LHCN-M2 (cell line): ENCODE measurements at regions not wholly inside any gene's neighbourhood (a gene's known extent, or its start where the extent isn't known, plus 50 kb on each side); places are given as distances from the start of the nearest gene placed in this dataset.
A peak's percentile ranks its signal among the peaks of the same experiment; 100 is the strongest.

Experiments used
- DNase-seq: peaks from one replicate; pipeline ENCODE4 v3.0.0-alpha.2; 2012; ENCODE audit warnings: low read depth

- no peak for DNase-seq
These were observed 114.1 kb downstream of the SLC16A9 start for GRCh38 chr10:59595593-59595992.

DNA sequence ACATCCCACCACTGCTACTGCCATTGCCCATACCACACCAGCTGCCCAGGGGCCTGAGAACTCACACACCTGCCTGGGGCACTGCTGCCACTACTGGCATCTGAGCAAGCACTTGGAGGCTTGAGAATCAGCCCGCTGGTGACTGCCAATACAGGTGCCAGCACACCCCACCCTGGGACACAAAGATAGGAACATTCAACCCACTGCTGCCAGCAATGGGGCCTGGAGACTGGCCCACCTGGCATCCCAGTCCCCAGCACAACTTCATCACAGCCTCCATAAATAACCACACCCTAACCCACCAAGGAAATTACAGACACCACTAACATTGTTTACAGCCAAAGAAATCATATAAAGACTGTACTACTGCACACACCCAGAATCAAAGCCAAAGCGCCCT lies 115.9 kb downstream of the SLC16A9 start:
- DNase-seq, result no peak

GRCh38 chr10:59589796-59590195 lies 119.9 kb downstream of the SLC16A9 start:
- no peak for DNase-seq

- peak; percentile 1 for DNase-seq
These were observed 120.9 kb downstream of the SLC16A9 start for GRCh38 chr10:59588791-59589190.

GRCh38 chr10:59587756-59588140 lies 121.9 kb downstream of the SLC16A9 start:
- DNase-seq, result no peak

GRCh38 chr10:59587083-59587755 lies 122.4 kb downstream of the SLC16A9 start:
- no peak for DNase-seq

DNA sequence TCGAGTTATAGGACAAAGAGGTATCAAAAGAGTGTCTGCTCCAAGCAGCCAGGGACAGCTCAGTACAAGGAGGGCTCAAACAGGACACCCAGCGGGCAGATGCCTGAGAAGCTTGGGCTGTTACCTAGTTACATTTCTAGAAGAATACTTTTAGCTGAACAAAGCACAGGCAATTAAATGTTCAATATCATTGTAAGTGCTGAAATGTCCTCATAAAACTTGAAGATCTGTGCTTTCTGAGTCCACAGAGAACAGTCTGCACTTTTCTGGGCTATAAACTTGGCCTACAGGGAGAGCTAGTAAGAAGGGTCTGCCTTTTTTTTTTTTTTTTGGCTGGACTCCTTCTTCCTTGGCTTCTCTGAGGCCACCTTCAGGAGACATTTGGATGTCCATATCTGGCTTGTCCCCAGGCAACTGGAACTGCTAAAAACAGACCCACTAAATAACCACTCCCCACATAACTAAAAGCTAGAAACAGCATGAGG lies 123.2 kb downstream of the SLC16A9 start:
- peak; percentile 2 for DNase-seq

DNA sequence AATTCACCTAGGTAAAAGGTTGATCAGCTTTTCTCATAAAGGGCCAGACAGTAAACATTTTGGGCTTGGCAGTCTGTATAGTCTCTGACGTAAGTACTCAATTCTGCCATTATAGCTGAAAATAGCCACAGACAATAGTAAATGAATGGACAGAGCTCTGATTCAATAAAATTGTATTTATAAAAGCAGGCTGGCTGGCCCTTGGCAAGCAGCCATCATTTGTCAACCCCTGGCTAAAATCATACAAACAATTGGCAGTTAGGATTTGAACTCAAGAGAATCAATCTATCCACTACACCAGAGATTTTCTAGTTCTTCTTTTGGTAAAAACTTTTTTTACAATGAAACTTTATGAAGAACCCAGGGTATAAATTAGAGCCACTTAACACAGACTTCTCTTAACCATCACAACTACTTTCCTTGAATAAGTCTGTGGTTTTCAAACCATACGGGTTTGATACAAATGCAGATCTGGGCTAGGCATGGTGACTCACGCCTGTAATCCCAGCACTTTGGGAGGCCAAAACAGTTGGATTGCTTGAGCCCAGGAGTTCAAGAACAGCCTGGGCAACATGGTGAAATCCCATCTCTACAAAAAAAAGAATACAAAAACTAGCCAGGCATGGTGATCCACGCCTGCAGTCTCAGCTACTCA lies 124.5 kb downstream of the SLC16A9 start:
- peak; percentile 56 for DNase-seq

GRCh38 chr10:59582780-59583179 lies 126.9 kb downstream of the SLC16A9 start:
- no peak for DNase-seq

GRCh38 chr10:59582058-59582457 lies 127.6 kb downstream of the SLC16A9 start:
- DNase-seq, result no peak

DNA sequence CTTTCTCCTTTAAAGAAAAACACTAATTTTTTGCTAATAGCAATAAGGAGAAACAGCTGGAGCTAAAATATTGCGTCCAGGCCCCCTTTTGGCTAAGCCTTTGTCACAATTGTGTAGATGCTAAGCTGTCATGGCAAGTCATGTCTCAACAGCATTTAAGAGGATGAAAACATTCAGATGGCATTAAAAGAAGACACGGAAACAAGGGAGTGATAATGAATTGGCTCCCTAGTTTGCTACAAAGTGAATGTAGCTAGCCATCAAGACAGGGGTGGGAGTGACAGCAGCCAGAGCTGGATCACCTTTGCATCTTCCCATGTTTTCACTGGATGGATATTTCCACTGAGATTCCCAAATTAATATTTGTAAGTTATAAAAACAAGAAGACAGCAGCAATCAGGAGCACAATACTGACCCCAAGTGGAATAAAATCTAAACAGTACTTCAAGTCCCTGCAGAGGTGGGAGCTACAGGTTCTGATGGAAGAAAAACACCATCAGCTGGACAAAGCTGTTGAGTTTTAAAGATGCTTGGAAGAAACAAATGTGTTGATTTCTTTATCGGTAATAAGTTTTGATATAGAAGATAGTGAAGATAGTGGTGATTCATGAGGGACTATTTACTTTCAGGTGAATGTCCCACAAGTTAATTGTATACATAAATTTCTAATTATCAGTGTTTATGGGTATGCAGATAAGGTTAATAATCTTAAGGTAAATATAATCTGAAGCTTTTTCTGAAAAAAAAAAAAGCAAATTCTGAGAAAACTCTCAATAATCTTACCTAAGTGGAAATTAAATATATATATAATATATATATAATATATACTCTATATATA lies 129.4 kb downstream of the SLC16A9 start:
- DNase-seq, result peak; percentile 58

DNA sequence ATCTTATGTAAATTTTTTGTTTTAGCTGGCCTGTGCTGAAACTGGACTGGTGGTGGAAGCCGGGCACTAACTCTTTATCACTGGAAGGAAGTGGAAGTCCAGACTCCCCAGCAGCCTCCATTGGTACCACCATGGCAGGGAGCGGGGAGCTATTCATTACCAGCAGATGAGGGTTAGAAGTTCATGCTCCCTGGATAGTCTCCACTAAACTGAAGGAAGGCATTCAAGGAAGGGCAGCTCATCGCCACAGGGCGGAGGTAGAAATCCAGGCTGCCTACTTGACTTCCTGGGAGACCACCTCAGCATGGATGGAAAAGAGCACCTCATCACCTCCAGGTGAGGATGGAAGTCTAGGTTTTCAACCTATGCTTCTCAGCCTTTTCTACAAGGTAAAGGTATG lies 130.9 kb downstream of the SLC16A9 start:
- DNase-seq, result no peak

- no peak for DNase-seq
These were observed 131.7 kb downstream of the SLC16A9 start for GRCh38 chr10:59577984-59578383.

GRCh38 chr10:59575269-59575668 lies 134.4 kb downstream of the SLC16A9 start:
- peak; percentile 19 for DNase-seq

DNA sequence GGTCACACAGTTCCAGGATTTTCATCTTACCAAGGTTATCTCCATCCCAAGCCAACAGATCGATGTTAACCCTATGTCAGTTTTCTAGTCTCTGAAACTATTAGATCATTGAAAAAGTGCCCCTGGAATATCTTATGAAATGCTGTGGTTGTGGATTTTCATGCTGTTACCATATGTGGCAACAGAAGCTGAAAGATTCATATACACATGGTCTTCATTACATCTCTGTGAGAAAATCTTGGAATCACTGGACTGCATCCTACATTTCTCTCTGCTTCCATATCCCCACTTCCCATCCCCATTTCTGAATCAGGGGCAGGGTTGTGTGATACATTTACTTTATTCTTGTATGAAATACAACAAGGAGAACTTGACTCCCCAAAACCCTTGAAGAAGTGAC lies 146.1 kb downstream of the SLC16A9 start:
- DNase-seq, result no peak

DNA sequence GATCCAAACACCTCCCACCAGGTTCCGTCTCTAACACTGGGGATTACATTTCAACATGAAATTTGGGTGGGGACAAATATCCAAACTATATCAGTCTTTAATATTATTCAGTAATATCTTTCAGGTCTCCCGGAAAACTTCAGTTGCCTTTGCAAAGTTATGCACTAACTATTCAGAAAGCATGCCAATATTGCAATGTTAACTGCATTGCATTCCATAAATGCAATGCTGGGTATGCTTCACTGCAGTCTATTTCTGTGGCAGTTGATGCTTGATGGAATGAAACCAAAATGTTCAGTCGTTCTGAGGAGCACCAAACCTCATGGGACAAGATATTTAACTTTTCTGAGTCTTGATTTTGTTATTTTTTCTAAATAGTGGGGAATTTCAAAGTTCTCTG lies 147.5 kb downstream of the SLC16A9 start:
- DNase-seq, result no peak

- peak; percentile 16 for DNase-seq
These were observed 148.1 kb downstream of the SLC16A9 start for GRCh38 chr10:59561477-59562121.

GRCh38 chr10:59560990-59561389 lies 148.7 kb downstream of the SLC16A9 start:
- DNase-seq, result no peak

GRCh38 chr10:59560161-59560560 lies 149.5 kb downstream of the SLC16A9 start:
- DNase-seq, result no peak

DNA sequence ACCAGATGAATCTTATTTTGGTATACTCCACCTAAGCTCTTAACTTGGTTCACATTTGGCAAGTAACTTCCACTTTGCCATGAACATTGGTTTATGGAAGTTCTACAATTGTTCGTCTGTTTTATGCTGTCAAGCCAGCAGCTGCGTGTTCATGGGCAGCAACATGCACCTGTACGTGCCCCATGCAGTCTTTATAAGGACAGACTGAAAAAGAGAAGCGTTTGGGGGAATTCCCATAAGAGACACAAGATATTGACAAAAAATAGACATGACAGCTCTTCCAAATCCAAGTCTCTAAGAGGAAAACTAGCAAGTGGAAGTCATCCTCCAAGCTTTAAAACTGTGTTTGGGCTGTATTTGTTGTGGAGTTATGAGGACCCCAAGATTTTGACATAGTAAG lies 151.6 kb downstream of the SLC16A9 start:
- DNase-seq, result no peak

GRCh38 chr10:59557642-59558041 lies 152.0 kb downstream of the SLC16A9 start:
- DNase-seq, result no peak

GRCh38 chr10:59557052-59557451 lies 152.6 kb downstream of the SLC16A9 start:
- DNase-seq, result no peak
